ENCODE measurements at regions not wholly inside any gene's neighbourhood (a gene's known extent, or its start where the extent isn't known, plus 50 kb on each side); places are given as distances from the start of the nearest gene placed in this dataset.
"Not testable (repeated sequence)": the region's sequence is repeated elsewhere in the genome, so short reads cannot be mapped to it uniquely, and the experiment has no call there.

DNA sequence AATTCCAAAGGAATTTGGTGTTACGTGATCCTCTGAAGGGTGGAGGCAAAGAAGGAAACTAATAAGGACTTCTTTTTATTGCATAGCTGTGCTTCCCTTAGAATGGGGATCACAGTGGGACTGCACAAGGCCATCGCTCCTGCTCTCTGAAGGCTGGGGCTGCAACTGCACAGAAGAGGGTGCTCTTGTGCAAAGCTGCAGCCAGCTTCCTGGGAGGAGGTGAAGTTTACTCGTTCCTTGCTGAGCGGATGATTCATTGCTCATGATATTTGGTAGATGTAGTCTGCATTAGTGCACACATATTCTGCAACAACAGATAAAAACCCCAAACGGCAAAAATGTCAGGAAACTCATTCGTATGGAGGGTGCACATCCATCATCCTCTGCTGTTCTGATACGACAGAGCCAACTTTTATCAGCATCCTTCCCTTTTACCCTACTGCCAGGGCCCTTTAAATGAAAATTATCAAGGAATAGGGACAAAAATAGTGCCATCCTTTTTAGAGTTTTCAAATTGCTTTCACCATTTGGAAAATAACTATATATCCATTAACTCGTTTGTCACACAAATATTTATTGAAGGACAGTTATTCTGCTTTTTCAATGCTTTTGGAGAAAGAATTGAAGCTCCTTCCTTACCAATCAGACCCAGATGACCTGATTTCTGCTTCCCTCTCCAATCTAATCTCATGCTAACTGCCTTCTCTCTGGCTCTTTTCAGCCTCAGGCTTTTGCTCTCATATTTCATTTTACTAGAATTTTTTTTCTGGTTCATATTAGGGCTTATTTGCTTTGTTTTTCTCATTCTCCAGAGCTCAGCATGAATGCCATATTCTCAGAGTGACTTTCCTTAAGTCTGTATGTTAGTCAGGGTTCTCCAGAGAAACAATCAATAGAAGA is 263.6 kb downstream of the DUSP10 start:
- no peak for DNase-seq

DNA sequence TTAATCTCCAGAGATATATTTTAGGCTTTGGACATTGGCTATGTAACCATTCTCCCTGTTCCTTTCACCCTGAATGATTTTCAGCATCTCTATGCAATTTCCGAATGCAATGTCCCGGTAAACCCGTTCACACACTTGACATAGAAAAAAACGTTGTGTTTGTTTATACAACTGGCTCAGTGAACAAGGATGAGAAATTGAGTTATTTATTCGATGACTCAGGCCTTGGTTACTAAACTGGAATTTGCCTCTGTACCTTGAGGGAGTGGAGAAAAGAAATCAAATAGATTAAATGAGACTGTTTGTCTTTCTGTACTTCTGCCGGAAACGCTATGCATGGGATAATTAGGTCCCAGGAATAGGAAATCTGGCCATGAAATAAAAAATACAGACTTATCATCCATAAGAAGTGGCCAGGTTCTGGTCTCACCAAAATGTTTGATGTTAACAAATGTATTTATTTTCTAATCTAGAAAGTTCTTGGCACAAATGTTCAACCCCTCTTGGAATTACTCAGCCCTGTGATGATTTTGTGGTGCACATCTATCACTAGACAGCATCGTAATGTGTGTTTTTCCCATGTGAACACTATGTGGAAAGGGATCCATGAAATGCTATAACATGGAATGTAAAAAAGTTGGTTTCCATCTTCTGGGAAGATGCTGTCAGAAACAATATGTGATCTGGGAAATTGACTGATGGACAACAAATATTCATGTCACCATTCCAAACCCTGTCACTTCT is 253.9 kb downstream of the DUSP10 start:
- no peak for DNase-seq

- DNase-seq: no peak
Measured at GRCh38 chr1:221488550-221488949, 253.3 kb downstream of the DUSP10 start.

DNA sequence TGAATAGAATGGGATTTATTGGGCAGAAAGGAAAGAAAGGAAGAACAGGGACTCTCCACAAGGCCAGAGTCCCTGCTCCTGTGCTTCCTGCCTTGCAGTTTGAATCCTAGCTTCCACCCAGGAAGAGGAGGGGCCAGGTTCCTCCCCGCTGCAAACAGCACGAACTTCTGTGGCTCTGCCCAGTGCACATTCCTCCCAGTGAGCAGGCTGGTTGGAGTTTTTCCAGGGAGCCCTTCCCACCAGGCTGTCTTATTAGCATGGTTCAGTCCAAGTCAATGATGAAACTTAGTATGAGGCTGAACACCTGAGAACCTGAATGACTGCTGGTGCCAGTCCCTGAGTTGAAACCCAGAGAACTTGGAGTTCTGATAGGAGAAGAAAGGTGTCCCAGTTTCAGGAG is 247.2 kb downstream of the DUSP10 start:
- no peak for DNase-seq

- DNase-seq: no peak
Measured at GRCh38 chr1:221497046-221497445, 244.8 kb downstream of the DUSP10 start.

- no peak for DNase-seq
Measured at GRCh38 chr1:221503268-221503667, 238.6 kb downstream of the DUSP10 start.

- DNase-seq: no peak
Measured at GRCh38 chr1:221509575-221510355, 232.1 kb downstream of the DUSP10 start.

- no peak for DNase-seq
Measured at GRCh38 chr1:221510793-221511503, 230.9 kb downstream of the DUSP10 start.

GRCh38 chr1:221511797-221512196 is 230.1 kb downstream of the DUSP10 start:
- no peak for DNase-seq

- DNase-seq: no peak
Measured at GRCh38 chr1:221514806-221515205, 227.1 kb downstream of the DUSP10 start.

DNA sequence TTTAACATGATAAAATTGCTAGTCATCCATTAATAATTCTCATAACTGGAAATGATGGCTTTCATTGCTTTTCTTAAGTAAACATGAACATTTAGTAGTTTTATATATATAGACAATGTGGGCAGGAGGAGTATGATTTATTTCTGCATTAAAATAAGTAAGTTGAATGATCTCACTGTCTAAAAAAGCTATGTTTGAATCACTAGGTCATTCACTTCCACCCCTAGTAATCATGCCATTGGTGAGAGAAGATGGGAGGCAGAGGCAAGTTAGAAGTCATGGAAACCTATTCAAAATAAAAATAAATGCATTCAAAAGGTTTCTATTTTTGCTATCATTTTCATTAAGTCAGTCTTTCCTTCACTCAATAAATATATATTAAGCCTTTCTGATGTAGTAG is 226.4 kb downstream of the DUSP10 start:
- DNase-seq: no peak

DNA sequence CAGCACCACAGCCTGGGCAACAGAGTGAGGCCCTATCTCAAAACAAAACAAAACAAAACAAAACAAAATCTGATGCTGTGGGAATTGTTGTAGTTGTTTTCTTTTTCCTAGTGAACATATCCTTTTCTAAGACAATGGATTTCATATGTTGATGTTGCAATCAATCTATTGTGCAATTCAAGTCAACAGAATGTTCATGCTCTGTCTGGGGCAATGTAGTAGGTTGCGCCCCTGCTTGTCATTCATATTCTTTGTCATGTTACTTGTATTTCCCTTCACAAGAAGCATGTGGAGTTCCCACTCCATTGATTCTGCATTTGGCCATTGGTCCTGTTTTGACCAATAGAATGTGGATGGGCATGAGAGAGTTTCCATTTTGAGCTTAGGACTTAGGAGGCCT is 223.9 kb downstream of the DUSP10 start:
- no peak for DNase-seq

DNA sequence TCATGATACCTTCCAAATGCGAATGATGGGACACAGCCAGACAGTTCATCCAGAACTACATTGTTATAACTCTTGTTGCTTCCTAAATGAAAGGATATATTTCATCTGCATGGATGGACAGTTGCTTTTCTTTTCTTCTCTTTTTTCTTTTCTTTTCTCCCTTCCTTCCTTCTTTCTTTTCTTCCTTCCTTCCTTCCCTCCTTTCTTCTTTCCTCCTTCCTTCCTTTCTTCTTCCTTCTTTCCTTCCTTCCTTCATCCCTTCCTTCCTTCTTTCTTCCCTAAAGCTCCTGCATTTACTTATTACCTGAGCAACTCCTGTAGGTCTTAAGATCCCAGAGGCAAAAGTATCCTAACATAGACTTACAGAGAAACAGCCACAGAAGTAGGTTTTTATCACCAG is 221.6 kb downstream of the DUSP10 start:
- DNase-seq: no peak

GRCh38 chr1:221521686-221522085 is 220.2 kb downstream of the DUSP10 start:
- no peak for DNase-seq

DNA sequence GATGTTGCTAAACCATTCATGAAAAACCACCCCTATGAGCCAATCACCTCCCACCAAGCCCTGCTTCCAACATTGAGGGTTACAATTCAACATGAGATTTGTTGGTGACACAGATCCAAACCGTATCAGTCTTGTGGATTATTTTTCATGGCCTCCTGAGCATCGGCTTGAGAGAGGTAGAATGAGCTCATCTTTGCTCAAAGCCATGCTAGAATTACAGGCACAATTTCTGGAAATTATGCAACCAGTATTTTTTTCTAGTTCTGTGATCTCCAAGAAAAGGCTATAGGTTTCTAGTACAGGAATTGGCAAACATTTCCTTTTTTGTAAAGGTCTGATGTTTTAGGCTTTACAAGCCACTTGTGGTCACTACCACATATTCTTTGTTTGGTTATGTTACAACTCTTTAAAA is 219.4 kb downstream of the DUSP10 start:
- no peak for DNase-seq

GRCh38 chr1:221525749-221526148 is 216.1 kb downstream of the DUSP10 start:
- no peak for DNase-seq

- no peak for DNase-seq
Measured at GRCh38 chr1:221527302-221527701, 214.6 kb downstream of the DUSP10 start.

DNA sequence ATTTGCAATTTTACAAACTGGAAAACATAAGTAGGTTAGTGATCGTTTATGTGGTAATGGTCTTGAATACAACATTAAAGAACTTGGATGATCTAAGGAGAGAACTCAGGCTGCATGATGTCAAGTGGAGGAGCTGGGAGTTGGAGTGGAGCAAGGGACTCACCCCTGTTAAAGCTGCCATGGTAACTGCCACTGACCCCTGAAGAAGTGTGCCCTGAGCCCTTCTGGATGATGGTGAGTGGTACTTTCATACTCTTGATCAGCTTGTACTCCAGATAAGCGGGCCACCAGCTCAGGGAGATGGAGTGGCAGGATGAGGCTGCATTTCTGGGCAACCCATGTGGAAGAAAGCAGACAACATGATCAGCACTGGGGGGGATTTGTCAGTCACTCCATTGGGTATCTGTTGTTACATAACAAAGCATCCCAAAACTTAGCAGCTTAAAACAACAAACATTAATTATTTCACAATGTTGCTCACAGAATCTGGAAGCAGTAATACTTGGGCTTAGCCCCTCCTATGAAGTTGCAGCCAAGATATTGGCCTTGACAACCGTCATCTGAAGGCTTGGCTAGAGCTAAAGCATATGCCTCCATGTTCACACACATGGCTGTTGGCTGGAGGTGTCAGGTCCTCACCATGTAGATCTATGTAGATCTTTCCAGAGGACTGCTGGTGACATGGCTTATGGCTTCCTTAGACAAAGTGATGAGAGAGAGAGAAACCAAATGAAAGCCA is 213.8 kb downstream of the DUSP10 start:
- DNase-seq: no peak

GRCh38 chr1:221530159-221530558 is 211.7 kb downstream of the DUSP10 start:
- not testable (repeated sequence) for DNase-seq

- DNase-seq: no peak
Measured at GRCh38 chr1:221530791-221531190, 211.1 kb downstream of the DUSP10 start.

- no peak for DNase-seq
Measured at GRCh38 chr1:221532071-221532773, 209.7 kb downstream of the DUSP10 start.
